ENCODE measurements at regions not wholly inside any gene's neighbourhood (a gene's known extent, or its start where the extent isn't known, plus 50 kb on each side); places are given as distances from the start of the nearest gene placed in this dataset.
"Not testable (repeated sequence)": the region's sequence is repeated elsewhere in the genome, so short reads cannot be mapped to it uniquely, and the experiment has no call there.

DNA sequence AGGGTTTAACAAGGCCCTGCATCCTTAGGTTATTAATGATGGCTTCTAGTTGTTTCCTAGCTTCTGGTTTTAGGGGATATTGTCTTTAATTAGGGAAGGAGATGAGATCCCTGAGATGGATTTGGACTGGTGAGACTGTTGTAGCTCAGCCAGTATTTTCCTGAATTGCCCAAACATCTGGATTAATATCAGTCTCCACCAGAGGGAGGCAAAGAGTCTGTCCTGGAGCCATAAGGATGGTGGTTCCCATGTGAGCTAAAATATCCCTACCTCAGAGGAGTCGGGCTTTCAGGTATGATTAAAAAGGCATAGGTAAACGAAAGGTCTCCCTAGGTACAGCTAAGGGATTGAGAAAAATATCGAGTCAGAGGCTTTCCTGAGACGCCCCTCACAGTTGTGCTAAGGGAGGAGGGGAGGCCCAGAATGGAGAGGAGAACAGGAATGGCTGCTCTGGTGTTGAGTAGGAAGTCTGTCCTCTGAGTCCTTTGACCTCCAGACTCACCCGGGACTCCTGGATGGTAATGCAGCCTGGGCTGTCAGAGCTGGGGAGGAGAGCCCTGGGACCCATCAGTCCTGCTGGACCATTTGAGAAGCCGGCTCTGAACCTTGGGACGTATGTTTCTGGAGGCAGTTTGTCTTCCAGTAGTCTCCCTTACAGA, 130.3 kb upstream of the PLGLB1 start:
- TF ChIP-seq, protein P1, sequence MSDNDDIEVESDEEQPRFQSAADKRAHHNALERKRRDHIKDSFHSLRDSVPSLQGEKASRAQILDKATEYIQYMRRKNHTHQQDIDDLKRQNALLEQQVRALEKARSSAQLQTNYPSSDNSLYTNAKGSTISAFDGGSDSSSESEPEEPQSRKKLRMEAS (IDR thresholded peaks at IDR 0.05), result not testable (repeated sequence)
- TF ChIP-seq, protein P2, sequence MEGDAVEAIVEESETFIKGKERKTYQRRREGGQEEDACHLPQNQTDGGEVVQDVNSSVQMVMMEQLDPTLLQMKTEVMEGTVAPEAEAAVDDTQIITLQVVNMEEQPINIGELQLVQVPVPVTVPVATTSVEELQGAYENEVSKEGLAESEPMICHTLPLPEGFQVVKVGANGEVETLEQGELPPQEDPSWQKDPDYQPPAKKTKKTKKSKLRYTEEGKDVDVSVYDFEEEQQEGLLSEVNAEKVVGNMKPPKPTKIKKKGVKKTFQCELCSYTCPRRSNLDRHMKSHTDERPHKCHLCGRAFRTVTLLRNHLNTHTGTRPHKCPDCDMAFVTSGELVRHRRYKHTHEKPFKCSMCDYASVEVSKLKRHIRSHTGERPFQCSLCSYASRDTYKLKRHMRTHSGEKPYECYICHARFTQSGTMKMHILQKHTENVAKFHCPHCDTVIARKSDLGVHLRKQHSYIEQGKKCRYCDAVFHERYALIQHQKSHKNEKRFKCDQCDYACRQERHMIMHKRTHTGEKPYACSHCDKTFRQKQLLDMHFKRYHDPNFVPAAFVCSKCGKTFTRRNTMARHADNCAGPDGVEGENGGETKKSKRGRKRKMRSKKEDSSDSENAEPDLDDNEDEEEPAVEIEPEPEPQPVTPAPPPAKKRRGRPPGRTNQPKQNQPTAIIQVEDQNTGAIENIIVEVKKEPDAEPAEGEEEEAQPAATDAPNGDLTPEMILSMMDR (IDR thresholded peaks at IDR 0.05), result not testable (repeated sequence)
- TF ChIP-seq RFX5 (IDR thresholded peaks at IDR 0.05); MAZ (IDR thresholded peaks at IDR 0.05; ENCODE audit: borderline replicate concordance, low read depth, low read length); KDM5A (IDR thresholded peaks at IDR 0.05); CHD2 (IDR thresholded peaks at IDR 0.05; ENCODE audit: low read length, partially characterized antibody); POLR2A (IDR thresholded peaks at IDR 0.05; ENCODE audit: low read length); EP300 (IDR thresholded peaks at IDR 0.05); PHF8 (IDR thresholded peaks at IDR 0.05; ENCODE audit: borderline replicate concordance, low read depth); MYC (IDR thresholded peaks at IDR 0.05; ENCODE audit: borderline replicate concordance, low read length); FOSL2 (IDR thresholded peaks at IDR 0.05); FOSL2 (CRISPR knock-in tag; IDR thresholded peaks at IDR 0.05); NR3C1 (IDR thresholded peaks at IDR 0.05): not testable (repeated sequence)
- TF ChIP-seq, protein P3, sequence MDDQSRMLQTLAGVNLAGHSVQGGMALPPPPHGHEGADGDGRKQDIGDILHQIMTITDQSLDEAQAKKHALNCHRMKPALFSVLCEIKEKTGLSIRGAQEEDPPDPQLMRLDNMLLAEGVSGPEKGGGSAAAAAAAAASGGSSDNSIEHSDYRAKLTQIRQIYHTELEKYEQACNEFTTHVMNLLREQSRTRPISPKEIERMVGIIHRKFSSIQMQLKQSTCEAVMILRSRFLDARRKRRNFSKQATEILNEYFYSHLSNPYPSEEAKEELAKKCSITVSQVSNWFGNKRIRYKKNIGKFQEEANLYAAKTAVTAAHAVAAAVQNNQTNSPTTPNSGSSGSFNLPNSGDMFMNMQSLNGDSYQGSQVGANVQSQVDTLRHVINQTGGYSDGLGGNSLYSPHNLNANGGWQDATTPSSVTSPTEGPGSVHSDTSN (IDR thresholded peaks at IDR 0.05), result not testable (repeated sequence)
